H1 (cell line): ENCODE measurements at regions not wholly inside any gene's neighbourhood (a gene's known extent, or its start where the extent isn't known, plus 50 kb on each side); places are given as distances from the start of the nearest gene placed in this dataset.

ENCODE experiments used
- CTCF ChIA-PET: fragments of 300-600 bp; sonication (Branson Sonifier 250); formaldehyde crosslinking; loops from one replicate; lab custom pipeline; 2021; ENCODE audit not compliant: partially characterized antibody; lab: Charles Lee
- POLR2A ChIA-PET: fragments of 300-600 bp; sonication (Branson Sonifier 250); formaldehyde crosslinking; loops from one replicate; lab custom pipeline; 2021; ENCODE audit warnings: inconsistent platforms; ENCODE audit not compliant: partially characterized antibody; lab: Charles Lee
- DNase-seq, 2 experiments: peaks; one replicate each; pipeline versions ENCODE4 v3.0.0 to v3.0.0-alpha.2; 2010 to 2022; ENCODE audit warnings: low spot score in 2 of 2, low read depth in 1 of 2, mixed read lengths in 1 of 2
- FAIRE-seq: peaks from 2 replicates; lab custom pipeline; 2011; peaks lifted over from hg19 to GRCh38; lab: Jason Lieb, UNC
- H2AFZ ChIP-seq: 2 replicates; pipeline ENCODE4 v1.8.1; 2012; ENCODE audit warnings: low read length, inconsistent platforms
- H2AK5ac ChIP-seq: 2 replicates; pipeline ENCODE4 v1.6.1; 2013; ENCODE audit warnings: low read depth, low read length
- H2BK120ac ChIP-seq: replicated peaks from 2 replicates; pipeline ENCODE3; 2013; ENCODE audit warnings: low read depth, low read length, inconsistent platforms
- H2BK12ac ChIP-seq: 2 replicates; pipeline ENCODE4 v1.6.1; 2013; ENCODE audit warnings: low read depth, low read length
- H2BK15ac ChIP-seq: 2 replicates; pipeline ENCODE4 v1.6.1; 2013; ENCODE audit warnings: low read length
- H2BK20ac ChIP-seq: 2 replicates; pipeline ENCODE4 v1.6.1; 2013; ENCODE audit warnings: low read length
- H2BK5ac ChIP-seq: 2 replicates; pipeline ENCODE4 v1.6.1; 2013; ENCODE audit warnings: low read depth, low read length
- H3K14ac ChIP-seq: 2 replicates; pipeline ENCODE4 v1.6.1; 2013; ENCODE audit warnings: inconsistent platforms; ENCODE audit not compliant: insufficient read length
- H3K18ac ChIP-seq: 2 replicates; pipeline ENCODE4 v1.6.1; 2013; ENCODE audit warnings: low read length; ENCODE audit errors: extremely low read depth
- H3K23ac ChIP-seq: 2 replicates; pipeline ENCODE4 v1.6.1; 2013; ENCODE audit warnings: inconsistent platforms; ENCODE audit not compliant: insufficient read length
- H3K23me2 ChIP-seq: 2 replicates; pipeline ENCODE4 v1.6.1; 2013; ENCODE audit warnings: low read depth, low read length
- H3K27ac ChIP-seq: 2 replicates; pipeline ENCODE4 v1.6.1; 2011; ENCODE audit warnings: low read depth, low read length, inconsistent platforms
- H3K27me3 ChIP-seq, 4 experiments: replicated peaks in 1 of 4; 1 replicate in 1 of 4; 2 replicates in 3 of 4; pipeline versions ENCODE4 v1.6.1 to v1.8.1; 2011 to 2013; ENCODE audit warnings: low read length in 3 of 4, mild to moderate bottlenecking in 3 of 4, inconsistent platforms in 2 of 4, mixed read lengths in 2 of 4, moderate library complexity in 1 of 4; ENCODE audit not compliant: control insufficient read depth in 3 of 4, insufficient read depth in 3 of 4; ENCODE audit errors: extremely low read depth in 1 of 4
- H3K36me3 ChIP-seq, 4 experiments: 2 replicates each; pipeline versions ENCODE4 v1.6.1 to v1.8.1; 2011 to 2013; ENCODE audit warnings: mild to moderate bottlenecking in 4 of 4, low read length in 3 of 4, moderate library complexity in 2 of 4, control low read depth in 1 of 4, inconsistent platforms in 1 of 4; ENCODE audit not compliant: insufficient read depth in 4 of 4, control insufficient read depth in 2 of 4
- H3K4ac ChIP-seq: replicated peaks from 2 replicates; pipeline ENCODE3; 2013; ENCODE audit warnings: low read length, low read depth, mixed read lengths, inconsistent platforms; ENCODE audit not compliant: insufficient read length
- H3K4me1 ChIP-seq, 4 experiments: replicated peaks in 1 of 4; 1 replicate in 1 of 4; 2 replicates in 3 of 4; pipeline versions ENCODE4 v1.6.1 to v1.8.1; 2011 to 2013; ENCODE audit warnings: low read length in 3 of 4, inconsistent platforms in 2 of 4, mixed read lengths in 1 of 4; ENCODE audit not compliant: insufficient read depth in 4 of 4, control insufficient read depth in 3 of 4
- H3K4me2 ChIP-seq, 2 experiments: 2 replicates each; pipeline versions ENCODE4 v1.6.1 to v1.8.1; 2011 to 2013; ENCODE audit warnings: low read depth in 2 of 2, low read length in 2 of 2, control low read depth in 1 of 2, inconsistent platforms in 1 of 2, mild to moderate bottlenecking in 1 of 2; ENCODE audit not compliant: insufficient read depth in 1 of 2
- H3K4me3 ChIP-seq, 4 experiments: fragments of 200-600, 300-600 bp in 1 of 4; sonication (generic), shearing (Covaris generic), sonication (Bioruptor Twin) in 1 of 4; 2 replicates each; pipeline versions ENCODE4 v1.5.1 to v1.8.1; 2011 to 2016; ENCODE audit warnings: low read length in 4 of 4, low read depth in 3 of 4, control low read depth in 2 of 4, inconsistent platforms in 2 of 4, mild to moderate bottlenecking in 2 of 4, mixed read lengths in 1 of 4, moderate library complexity in 1 of 4; ENCODE audit not compliant: insufficient read depth in 2 of 4; ENCODE audit errors: extremely low read depth in 1 of 4
- H3K56ac ChIP-seq: replicated peaks from 2 replicates; pipeline ENCODE3; 2013; ENCODE audit warnings: low read depth, mild to moderate bottlenecking, mixed read lengths, low read length, inconsistent platforms; ENCODE audit not compliant: insufficient read length
- H3K79me1 ChIP-seq: 2 replicates; pipeline ENCODE4 v1.6.1; 2013; ENCODE audit warnings: low read depth, low read length, control low read depth
- H3K79me2 ChIP-seq, 2 experiments: 2 replicates each; pipeline versions ENCODE4 v1.6.1 to v1.8.1; 2012 to 2013; ENCODE audit warnings: low read length in 2 of 2, mild to moderate bottlenecking in 2 of 2, inconsistent platforms in 1 of 2; ENCODE audit not compliant: insufficient read depth in 2 of 2, control insufficient read depth in 1 of 2
- H3K9ac ChIP-seq, 4 experiments: replicated peaks in 1 of 4; 1 replicate in 1 of 4; 2 replicates in 3 of 4; pipeline versions ENCODE4 v1.6.1 to v1.8.1; 2011 to 2013; ENCODE audit warnings: low read depth in 3 of 4, low read length in 3 of 4, control low read depth in 2 of 4, mild to moderate bottlenecking in 2 of 4, moderate library complexity in 2 of 4, inconsistent platforms in 1 of 4; ENCODE audit errors: extremely low read depth in 1 of 4
- H3K9me3 ChIP-seq, 2 experiments: 2 replicates each; pipeline versions ENCODE4 v1.6.1 to v1.8.1; 2012 to 2013; ENCODE audit warnings: mild to moderate bottlenecking in 2 of 2, moderate library complexity in 2 of 2, control low read depth in 1 of 2, inconsistent platforms in 1 of 2, low read depth in 1 of 2, low read length in 1 of 2, mixed read lengths in 1 of 2; ENCODE audit not compliant: insufficient read depth in 2 of 2
- H4K20me1 ChIP-seq, 2 experiments: replicated peaks in 1 of 2; 2 replicates each; pipeline versions ENCODE3 to v1.8.1; 2011 to 2013; ENCODE audit warnings: inconsistent platforms in 2 of 2, low read length in 2 of 2, mild to moderate bottlenecking in 1 of 2; ENCODE audit not compliant: insufficient read depth in 2 of 2, control insufficient read depth in 1 of 2
- H4K5ac ChIP-seq: 2 replicates; pipeline ENCODE4 v1.6.1; 2013; ENCODE audit warnings: low read length, low read depth, mixed read lengths, inconsistent platforms; ENCODE audit not compliant: insufficient read length
- H4K8ac ChIP-seq: 2 replicates; pipeline ENCODE4 v1.8.0; 2013; ENCODE audit warnings: mild to moderate bottlenecking, moderate library complexity, low read length, inconsistent platforms; ENCODE audit not compliant: insufficient read depth; ENCODE audit errors: extremely low read depth
- H4K91ac ChIP-seq: replicated peaks from 2 replicates; pipeline ENCODE3; 2013; ENCODE audit warnings: low read length, mixed read lengths, inconsistent platforms; ENCODE audit not compliant: insufficient read length
- ASH2L ChIP-seq: fragments of 200-600, 300-600 bp; sonication (generic); IDR thresholded peaks from one replicate; pipeline ENCODE4 v1.7.1; 2017; ENCODE audit warnings: low read length
- NRF1 ChIP-seq: IDR thresholded peaks from 2 replicates; pipeline ENCODE4 v1.6.1; 2011; ENCODE audit warnings: mild to moderate bottlenecking, low read depth, low read length, improper control_type of control experiment
- RBBP5 ChIP-seq: IDR thresholded peaks from 2 replicates; pipeline ENCODE4 v1.7.1; 2012; ENCODE audit warnings: low read depth, mild to moderate bottlenecking, inconsistent platforms, low read length, moderate library complexity, borderline replicate concordance
- SP4 ChIP-seq: IDR thresholded peaks from 2 replicates; pipeline ENCODE4 v1.6.1; 2012; ENCODE audit warnings: low read length, inconsistent platforms
- TAF1 ChIP-seq: IDR thresholded peaks from 2 replicates; pipeline ENCODE4 v1.6.1; 2011; ENCODE audit warnings: mild to moderate bottlenecking, low read depth, low read length
- WGBS, 2 experiments: shearing (Covaris generic) in 1 of 2; methylation state at CpG; one replicate each; pipeline versions ENCODE4 v1.1.6 to v1.1.7; 2013 to 2015; ENCODE audit warnings: low lambda C conversion rate in 2 of 2, mixed read lengths in 2 of 2, inconsistent platforms in 1 of 2, low coverage in 1 of 2, missing lambda C conversion rate in 1 of 2; ENCODE audit not compliant: insufficient replicate concordance in 2 of 2, insufficient coverage in 1 of 2, insufficient read length in 1 of 2; ENCODE audit errors: extremely low coverage in 1 of 2, missing lambda C conversion rate in 1 of 2; 5-methylcytosine and 5-hydroxymethylcytosine counted together

DNA sequence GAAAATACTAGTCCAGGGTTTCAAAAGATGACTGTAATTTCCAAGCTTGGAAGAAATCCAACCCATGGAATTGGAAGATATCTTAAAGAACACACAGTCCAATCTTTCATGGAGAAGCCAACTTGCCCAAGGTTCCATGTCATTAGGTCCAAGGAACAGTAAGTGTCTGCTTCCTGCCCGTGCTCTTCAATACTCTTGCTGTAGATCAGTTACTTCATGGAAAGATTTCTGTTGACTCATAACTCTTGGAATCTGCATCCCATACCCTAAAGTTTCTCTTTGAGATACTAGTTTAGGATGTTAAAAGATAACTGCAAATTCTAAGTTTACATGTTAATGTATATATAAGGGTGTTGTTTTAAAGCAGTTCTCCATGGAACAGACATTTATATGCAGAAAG, 127.9 kb upstream of the SLC13A1 start:
- no peak overlapping the region for H2BK120ac ChIP-seq
- H3K4me1 ChIP-seq: no peaks in the 10 kb centered on the region
- no peak overlapping the region for H3K18ac ChIP-seq
- H3K27ac ChIP-seq: no peak overlapping the region
- ChIA-PET CTCF (no interaction called here), POLR2A (no interaction called here)
- H2BK15ac ChIP-seq: no peak overlapping the region
- peaks cover 5 to 6% of the 10 kb centered on the region in 2 experiments; a peak in 3 of 4 replicates for H3K9me3 ChIP-seq
- WGBS, 2 experiments: 84% methylated on average over 1 of the region's 1 CpG; no CpG with 5 or more reads in 1 of the 2 experiments
- no peak overlapping the region for H4K91ac ChIP-seq
- H3K4ac ChIP-seq: no peak overlapping the region
- no peaks in the 10 kb centered on the region for H4K20me1 ChIP-seq
- H3K4me3 ChIP-seq: no peak overlapping the region
- no peak overlapping the region for H2BK20ac ChIP-seq
- no peak overlapping the region for H2BK5ac ChIP-seq
- H3K4me2 ChIP-seq: no peak overlapping the region
- no peak overlapping the region for H3K14ac ChIP-seq
- no peak overlapping the region for H3K56ac ChIP-seq
- H2AK5ac ChIP-seq: no peak overlapping the region
- no peak overlapping the region for H3K9ac ChIP-seq
- H2BK12ac ChIP-seq: no peak overlapping the region
- no peak overlapping the region for H2AFZ ChIP-seq
- no peak overlapping the region for H4K8ac ChIP-seq
- DNase-seq (no peak), FAIRE-seq (no peak)
- peaks cover 0 to 3% (median 0%) of the 10 kb centered on the region in 4 experiments; a peak in 1 of 8 replicates for H3K36me3 ChIP-seq
- no peak overlapping the region for H3K23ac ChIP-seq
- no peak overlapping the region for H4K5ac ChIP-seq
- H3K23me2 ChIP-seq: no peaks in the 10 kb centered on the region
- H3K27me3 ChIP-seq: no peaks in the 10 kb centered on the region
- H3K79me1 ChIP-seq: no peaks in the 10 kb centered on the region
- no peaks in the 10 kb centered on the region for H3K79me2 ChIP-seq
- no peak for TF ChIP-seq ASH2L
- TF ChIP-seq RBBP5: no peak
- TF ChIP-seq SP4: no peak
- no peak for TF ChIP-seq TAF1
- no peak for TF ChIP-seq NRF1
